GM18870 (cell line): ENCODE measurements at regions not wholly inside any gene's neighbourhood (a gene's known extent, or its start where the extent isn't known, plus 50 kb on each side); places are given as distances from the start of the nearest gene placed in this dataset.

Experiments used
- ATAC-seq: cut with Tn5 transposase; IDR thresholded peaks from one replicate; pipeline ENCODE4 v1.9.1; 2021; ENCODE audit warnings: moderate library complexity; ENCODE audit not compliant: unreplicated experiment

DNA sequence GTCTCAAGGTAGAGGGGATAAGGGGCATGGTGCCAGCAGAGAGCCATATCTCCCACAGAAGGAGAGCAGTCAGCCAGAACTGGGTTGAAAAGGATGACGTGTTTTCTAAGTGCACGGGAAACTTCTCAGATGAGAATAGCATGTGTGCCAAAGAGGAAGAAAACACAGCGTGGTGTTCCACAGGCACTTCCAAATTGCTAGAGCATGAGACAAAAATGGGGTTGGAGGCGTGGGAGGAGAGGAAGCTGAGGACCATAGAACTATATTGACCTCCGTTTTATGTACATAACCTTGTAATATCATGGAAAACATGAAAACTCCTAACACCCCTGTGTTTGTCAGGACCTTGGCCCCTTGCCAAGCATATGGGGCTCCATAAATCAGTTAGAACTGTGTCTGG is 682.7 kb upstream of the RAB6C start:
- ATAC-seq, result no peak

DNA sequence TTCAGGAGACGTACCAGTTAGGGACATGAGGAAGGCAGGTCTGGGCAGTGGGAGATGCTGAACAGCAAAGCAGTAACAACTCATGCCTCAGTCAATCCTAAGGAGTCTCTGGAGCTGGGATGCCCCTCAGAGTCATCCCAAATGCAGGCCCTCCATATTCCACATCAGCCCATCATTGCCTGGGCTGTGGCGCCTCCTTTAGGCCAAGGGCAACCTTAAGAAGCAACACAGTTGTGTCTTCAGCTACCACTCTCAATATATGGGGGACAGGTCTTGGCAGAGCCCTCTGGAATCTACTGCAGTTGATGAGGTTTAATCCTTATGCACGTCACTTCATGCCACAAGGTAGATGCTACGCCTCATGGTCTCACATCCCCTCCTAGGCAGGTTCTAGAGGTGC is 682.0 kb upstream of the RAB6C start:
- no peak for ATAC-seq

DNA sequence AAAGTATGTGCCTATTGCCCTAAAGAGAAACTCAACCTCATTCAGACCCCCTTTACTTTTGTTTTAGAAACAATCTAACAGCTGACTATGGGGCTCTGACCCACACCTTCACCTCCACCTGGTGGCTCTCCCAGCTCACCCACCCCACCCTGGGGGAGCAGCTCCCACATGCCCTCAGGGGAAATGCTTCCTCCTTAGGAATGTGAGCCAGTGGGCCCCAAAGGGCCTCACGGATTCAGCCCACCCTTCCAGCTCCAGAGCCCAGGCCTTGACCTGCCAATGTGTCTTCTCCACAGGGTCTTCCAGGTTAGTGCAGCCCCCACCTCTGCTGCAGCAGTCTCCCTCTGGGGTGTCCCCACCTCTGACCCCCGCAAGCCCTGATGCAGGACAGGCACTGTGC is 680.1 kb upstream of the RAB6C start:
- ATAC-seq, result no peak

DNA sequence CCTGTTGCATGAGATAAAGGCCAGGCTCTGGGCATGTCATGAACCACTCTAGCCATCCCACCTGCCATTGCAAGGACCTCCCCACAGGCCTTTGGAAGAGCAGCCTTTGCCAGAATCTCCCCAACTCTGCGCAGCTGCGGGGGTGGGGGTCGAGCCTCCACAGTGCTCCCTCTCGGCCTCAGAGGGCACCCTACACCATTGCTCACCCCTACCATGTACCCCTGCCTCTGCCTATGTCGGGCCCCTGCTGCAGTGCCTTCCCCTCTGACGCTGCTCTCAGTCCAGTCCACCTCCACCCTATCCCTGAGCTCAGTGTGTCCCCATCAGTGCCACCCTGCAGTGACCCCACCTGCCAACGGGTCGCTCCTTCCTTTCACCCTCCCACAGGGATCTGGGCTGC is 679.7 kb upstream of the RAB6C start:
- ATAC-seq, result no peak

DNA sequence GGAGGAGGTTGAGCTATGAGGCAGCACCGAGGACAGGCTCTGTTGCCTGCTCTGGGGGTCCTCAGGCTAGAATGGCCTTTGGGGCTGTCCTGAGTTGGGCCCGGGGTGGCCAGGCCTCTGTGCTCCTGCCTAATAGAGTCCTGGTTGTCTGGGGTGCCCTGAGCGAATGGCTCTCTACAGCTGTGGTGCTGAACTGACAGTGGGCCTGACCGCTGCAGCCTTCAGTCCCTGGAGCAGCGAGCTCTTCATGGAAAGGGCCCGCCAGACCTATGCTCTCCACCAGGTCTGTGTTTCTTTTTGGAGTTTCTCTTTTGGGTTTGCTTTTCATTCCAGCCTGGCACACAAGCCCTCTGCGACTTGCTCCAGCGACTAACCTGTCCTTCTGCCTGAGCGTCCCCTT is 679.0 kb upstream of the RAB6C start:
- no peak for ATAC-seq

DNA sequence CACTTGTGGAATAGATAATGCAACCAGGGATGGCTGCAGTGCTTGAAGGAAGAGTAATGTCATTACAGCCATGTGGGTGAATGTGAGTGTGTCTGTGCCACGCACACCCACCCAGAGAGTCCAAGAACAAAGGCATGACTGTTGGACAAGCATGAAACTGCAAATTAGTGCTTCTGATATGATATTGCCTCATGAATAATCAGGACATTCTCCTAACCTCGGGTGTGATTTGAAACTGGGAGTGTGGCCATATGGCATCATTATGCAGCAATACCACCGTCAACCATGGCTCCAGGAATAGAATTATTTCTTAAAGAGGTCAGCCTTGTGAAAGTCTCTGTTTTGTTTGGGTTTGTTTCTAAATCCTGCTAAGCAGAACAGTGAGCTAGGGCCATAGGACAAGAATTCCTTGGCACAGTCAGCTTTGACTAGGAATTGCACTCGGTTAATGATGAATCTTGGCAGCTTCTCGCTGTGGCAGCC is 678.0 kb upstream of the RAB6C start:
- ATAC-seq, result no peak

DNA sequence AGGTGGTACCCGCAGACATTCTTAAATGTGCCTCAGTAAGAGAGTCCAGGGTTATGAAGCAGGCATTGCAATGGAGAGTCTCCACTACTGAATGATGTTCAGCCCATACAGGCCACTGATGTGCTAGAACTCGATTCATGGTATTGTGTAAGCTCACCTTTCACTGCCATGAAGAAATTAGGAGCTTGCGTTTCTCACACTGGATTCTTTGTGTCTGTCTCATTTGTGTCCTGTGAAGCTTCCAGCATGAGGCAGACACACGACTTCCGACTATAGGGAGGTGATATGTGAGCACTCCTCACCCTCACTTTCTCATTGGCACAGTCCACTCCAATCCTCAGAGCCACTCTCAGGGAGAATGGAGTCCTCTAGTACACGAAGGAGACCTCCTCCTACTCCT is 677.4 kb upstream of the RAB6C start:
- no peak for ATAC-seq

DNA sequence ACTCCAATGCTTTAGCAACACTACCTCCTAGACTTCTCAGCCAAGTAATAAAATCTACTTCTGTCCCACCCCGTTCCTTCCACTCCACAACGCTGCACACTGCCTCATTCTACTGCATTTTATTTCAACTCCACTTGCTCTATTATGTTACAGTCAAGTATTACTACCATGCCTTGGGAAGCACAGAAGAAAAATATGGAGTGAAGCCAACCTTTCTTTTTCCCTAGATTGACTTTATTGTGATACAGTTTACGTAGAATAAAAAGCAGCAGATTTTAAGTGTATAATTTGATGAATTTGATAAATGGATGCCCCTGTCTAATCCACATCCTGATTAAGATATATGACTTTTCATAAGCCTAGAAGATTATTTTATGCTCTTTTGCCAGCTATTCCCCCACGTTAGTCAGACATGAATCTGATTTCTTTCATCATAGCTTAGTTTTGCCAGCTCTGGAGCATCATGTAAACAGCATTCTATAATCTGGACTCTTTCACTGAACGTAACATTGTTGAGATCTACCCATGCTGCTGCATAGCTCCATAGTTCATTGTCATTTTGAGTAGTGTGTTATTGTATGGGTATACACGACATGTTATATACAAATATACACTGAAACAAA is 676.8 kb upstream of the RAB6C start:
- ATAC-seq, result no peak

DNA sequence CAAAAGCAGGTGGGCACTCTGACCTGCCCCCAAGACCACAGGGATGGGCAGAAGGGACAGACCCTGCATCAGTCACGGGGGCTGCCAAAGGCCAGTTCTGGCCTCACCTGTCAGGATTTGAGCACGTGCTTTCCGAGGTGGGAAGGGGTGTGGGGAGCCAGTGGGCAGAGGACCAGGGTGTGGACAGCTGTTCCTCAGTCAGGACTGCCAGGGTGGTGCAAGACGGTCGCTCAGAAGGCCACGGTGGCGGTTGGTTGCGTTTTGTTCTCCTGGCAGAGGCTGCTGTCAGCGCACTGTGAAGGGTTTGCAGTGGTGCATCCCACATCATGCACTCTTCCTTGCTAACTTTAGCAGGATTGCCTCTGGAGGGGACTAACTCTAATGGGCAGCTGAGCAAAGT is 665.3 kb upstream of the RAB6C start:
- ATAC-seq, result no peak

DNA sequence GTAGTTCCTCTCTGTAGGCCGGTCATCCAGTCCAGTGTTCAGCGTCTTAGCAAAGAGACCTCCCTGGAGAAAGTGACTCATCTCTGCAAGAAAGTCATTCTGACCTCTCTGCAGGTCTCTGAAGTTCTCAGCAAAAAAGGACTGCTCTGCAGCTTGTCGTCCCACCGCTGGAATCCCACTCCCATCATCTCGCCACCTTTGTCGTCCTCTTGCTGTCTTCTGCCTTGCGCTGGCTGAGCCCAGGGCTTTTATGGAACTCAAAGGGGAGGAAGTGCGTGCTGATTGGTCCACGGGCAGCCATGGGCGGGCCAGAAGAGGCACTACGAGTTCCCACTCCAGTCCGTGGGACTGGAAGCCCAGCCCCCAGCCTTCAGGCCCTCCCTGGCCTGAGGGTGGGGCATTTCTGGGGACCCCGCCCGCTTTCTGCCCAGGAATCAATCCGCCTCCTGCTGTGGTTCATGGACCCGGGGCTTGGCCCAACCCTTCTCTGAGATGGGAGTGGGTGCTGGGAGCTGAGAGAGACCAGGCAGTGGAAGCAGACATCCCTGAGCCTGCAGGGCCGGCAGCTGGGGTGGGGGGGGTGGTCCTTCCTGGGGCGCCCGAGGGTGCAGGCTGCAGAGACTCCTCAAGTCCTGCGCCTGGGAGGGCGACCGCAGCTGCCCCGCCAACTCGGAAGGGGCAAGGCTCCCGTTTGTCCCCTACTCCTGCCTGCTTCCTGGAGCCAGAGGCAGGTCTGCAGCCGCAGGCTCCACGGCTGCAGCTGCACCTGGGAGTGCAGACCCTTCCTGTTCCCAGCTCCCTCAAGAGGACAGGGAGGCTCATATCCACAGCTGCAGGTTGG is 660.7 kb upstream of the RAB6C start:
- no peak for ATAC-seq

DNA sequence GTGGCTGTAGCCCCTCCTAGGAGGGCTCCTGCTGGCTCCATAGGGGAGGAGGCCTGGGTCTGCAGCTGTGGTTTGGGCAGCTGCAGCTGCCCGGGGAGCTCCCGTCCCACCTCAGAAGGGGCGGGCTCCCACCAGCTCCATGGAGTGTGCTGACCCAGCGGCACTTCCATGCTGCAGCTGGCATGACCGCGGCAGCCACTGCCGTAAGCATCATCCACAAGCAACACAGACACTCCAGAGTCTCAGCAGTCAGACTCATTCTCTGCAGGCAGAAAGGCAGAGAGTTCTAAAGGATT is 660.1 kb upstream of the RAB6C start:
- ATAC-seq, result no peak

DNA sequence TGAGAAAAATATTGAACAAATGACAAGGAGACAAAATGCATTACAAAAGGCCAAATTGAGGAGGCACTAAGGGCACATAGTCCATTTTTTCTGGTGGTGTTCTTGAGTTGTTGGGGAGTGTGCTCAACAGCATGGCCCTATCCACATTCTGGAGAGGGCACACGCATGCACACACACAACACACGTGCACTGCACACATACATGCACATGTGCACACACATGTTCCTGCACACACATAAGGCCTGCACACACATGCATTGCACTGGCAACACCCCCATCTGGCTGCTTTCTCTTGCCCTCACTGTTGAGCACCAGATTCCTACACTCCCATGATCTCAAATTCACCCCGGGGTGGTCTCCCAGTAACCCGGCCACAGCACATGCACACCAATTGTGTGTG is 659.2 kb upstream of the RAB6C start:
- ATAC-seq, result no peak

DNA sequence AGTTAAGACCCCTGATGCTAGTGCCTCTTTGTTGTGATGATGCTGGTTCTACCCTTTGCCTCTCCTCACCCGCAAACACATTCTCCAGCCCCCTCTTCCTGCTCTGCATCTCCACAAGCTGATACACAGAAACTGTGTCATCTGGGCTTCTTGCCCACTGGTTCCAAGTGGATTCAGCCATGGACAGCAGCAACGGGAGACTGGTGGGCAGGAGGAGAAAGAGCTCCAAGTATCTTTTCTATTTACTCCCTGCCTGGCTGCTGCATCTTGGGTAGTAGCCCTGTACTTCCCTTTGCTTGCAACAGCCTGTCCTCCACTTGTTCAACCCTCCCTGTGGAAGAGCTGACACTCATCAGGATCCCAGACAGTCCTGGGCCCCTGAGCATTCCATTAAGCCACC is 655.1 kb upstream of the RAB6C start:
- no peak for ATAC-seq

DNA sequence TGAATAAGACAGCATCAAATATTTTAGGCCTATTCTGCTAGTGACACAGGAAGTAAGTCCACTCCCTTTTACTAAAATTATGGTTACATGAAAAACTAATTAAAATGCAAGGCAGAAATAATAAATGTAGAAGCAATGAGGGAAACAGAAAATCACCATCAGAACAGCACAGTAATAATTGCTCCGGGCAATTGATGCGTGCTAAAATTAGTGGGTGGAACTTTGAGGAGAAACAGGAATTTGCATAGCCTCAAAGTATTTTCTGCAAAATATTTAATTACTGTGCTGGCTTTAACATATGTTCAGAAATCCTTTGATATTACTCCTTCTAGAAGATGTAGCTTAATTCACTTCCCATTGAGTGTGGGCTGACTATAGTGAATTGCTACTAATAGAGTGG is 654.3 kb upstream of the RAB6C start:
- no peak for ATAC-seq

DNA sequence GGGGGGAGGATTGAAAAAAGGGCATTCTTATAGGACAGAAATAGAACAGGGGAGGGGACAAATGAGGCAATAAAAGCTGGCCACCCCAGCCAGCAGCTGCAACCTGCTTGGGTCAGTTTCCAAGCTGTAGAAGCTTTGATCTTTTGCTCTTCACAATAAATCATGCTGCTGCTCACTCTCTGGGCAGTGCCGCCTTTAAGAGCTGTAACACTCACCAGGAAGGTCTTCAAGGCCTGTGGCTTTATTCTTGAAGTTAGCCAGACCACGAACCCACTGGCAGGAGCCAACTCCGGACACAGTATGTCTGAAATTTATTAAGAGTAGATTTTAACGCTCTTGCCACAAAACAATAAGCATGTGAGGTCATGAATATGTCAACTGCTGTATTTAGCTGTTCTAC is 649.9 kb upstream of the RAB6C start:
- ATAC-seq, result no peak

DNA sequence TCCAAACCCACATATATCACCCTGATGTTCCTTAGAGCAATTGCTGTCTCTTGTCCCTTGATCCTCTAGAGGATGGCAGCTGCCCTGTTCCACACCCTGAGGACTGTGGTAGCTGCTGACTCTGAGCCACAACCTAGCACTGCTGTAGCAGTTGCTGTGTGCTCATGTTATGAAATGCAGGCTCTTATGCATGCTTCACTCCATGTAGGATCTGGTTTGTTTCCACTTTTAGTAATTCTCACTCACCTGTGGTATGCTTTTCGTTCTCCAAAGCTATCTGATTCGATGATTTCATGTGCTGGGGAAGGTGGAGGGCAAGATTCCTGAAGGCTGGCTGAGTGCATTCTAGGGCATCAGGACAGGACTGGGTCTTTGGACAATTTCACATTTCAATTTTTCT is 649.0 kb upstream of the RAB6C start:
- ATAC-seq, result no peak

DNA sequence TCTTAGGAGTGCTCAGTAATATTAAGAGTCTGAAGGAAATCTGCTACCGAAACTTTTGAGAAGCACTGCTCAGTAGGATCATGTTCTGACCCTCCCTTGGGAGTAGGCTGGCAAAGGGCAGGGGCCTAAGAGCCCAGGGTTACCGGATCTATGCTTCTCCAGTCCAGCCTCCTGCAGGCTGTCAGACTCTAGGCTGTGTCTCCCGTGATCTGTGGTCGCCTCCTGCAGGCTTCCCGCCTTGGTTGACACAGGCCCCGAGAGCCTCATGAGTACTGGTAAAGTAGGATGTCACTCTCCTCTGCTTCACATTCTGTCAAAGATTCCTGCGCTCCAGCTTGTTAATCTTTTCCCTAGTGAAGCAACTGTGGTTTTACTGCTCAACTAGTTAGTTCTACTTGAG is 647.8 kb upstream of the RAB6C start:
- ATAC-seq, result no peak

DNA sequence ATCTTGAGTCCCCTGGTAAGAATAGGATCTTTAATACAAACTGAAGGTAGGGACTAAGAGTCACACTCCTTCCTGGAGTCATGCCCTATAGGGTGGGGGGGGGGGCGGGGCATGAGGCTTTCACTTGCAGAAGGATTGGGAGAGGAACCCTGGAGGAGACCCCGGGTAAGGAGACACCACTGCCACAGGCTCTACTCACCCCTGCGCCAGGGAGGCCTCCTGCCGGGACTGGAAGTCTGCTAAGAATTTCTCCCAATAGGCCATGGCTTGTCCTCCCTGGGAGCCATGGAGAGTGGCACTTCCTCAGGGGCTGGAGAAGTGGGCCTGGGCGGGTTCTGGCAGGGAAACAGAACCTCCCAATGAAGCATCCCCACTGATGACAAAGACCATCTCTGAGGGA is 645.3 kb upstream of the RAB6C start:
- ATAC-seq, result no peak

DNA sequence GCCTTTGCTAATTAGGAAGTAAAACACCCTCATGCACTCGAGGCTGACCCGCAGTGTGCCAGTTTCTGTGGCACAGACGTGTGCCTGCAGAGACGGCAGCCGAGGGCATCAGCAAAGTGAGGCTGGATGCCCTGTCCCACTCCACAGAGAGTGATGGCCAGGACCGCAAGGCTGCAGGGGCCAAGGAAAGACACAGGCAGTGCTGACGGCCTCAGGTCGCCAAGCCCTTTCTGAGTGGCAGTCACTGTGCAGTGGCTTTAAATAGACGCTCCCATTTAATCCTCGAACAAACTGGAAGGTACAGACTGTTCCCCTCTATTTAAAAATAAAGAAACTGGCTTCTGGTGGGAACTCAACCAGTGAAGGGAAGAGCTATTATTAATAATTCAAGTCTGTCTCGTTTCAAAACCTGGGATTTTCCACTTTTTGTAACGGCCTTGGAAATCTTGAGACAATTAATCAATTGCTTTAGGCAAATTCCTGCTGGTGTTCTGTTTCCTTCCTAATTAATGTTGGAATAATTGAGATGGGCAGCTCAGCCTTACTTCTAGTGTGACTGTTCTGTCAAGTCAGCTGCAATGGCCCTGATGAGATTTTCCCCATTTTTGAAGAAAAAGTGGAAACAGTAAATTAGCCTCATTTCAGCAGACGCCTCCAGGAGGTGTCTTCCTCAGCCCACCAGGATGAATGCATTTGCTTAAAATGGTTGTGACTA is 644.6 kb upstream of the RAB6C start:
- no peak for ATAC-seq

DNA sequence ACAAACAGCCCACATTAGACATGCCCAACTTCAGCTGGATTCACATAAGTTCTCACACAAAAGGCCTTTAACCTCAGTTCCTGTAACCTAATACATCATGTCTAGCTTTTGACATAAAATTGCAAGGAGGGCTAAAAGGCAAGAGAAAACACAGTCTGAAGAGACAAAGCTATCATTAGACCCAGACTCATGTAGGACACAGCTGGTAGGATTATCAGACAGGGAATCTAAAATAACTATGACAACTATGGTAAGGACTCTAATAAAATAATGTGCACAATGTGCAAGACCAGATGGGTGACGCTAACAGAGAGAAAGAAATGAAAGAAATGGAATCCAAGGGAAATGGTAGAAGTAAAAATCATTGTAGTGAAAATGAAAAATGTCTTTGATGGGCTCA is 643.2 kb upstream of the RAB6C start:
- ATAC-seq, result no peak

DNA sequence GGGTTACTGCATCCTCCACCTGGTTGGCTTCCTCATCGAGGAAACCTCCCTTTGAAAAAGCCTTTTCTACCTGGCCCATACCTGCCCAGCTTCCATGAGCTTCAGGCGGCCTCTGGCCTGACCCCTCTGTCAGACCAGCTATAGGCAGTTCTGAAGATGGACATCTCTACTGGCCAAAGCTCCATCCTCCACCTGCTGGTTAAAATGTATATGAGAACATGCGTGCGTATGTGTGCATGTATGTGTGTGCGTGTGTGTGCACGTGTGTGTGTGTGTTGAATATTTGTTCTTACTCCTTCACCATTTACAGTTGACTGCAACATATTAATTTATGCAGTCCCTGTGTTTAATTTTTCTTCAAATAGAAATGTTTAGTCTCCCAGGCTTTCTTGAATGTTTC is 642.4 kb upstream of the RAB6C start:
- no peak for ATAC-seq

DNA sequence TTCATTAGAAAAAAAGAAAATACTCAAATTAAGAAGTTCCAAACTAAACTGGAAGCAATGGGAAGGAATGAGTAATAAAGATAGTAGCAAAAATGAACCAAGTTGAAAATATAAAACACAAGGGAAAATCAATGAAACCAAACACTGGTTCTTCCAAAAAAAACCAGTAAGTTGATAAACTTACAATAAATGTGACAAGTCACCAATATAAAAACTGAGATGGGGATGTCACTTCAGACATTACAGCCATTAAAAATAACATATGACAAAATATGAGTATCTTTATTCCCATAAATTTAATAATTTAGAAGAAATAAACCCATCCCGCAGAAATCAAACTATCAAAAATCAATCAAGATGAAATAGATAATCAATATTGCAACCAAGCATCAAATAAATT is 633.9 kb upstream of the RAB6C start:
- no peak for ATAC-seq
